ENCODE measurements at regions not wholly inside any gene's neighbourhood (a gene's known extent, or its start where the extent isn't known, plus 50 kb on each side); places are given as distances from the start of the nearest gene placed in this dataset.
"Not testable (repeated sequence)": the region's sequence is repeated elsewhere in the genome, so short reads cannot be mapped to it uniquely, and the experiment has no call there.

DNA sequence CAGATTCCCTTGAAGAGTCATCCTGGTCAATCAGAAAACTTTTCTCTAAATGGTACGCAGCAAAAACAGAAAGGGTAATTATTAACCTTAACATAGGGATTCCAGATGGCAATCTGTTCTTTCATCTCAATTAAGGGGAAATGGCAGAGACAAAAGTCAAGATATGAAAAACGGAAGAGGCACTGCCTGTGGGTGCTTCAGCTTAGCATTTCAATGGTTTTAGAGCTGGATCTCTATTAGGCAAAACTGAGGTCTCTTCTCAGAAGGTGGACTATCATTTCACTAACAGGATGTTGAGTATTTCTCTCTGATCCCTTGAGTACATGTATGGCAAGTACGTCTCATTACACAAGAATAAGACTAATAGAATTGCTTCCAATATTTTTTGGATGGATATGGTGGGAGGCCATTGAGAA is 296.9 kb downstream of the HIVEP2 start:
- H3K36me3 ChIP-seq (ENCODE audit: control insufficient read depth, insufficient read depth, low read length), result no peaks in the 10 kb centered on the region
- no peak overlapping the region for H3K4me3 ChIP-seq (replicated peaks; ENCODE audit: low read depth, low read length)
- no peak for DNase-seq (ENCODE audit: extremely low read depth, insufficient read length)
- no peak for TF ChIP-seq CTCF (IDR thresholded peaks at IDR 0.05; ENCODE audit: insufficient read depth, low read length, poor library complexity, severe bottlenecking)
- no peaks in the 10 kb centered on the region; the same call in 1 of the 2 replicates for H3K27me3 ChIP-seq (replicated peaks; ENCODE audit: control insufficient read depth, insufficient read depth, low read length)

GRCh38 chr6:142648526-142648925 is 296.4 kb downstream of the HIVEP2 start:
- H3K27me3 ChIP-seq (replicated peaks; ENCODE audit: control insufficient read depth, insufficient read depth, low read length), result no peaks in the 10 kb centered on the region; the same call in 1 of the 2 replicates
- no peaks in the 10 kb centered on the region for H3K36me3 ChIP-seq (ENCODE audit: control insufficient read depth, insufficient read depth, low read length)
- no peak for TF ChIP-seq CTCF (IDR thresholded peaks at IDR 0.05; ENCODE audit: insufficient read depth, low read length, poor library complexity, severe bottlenecking)
- DNase-seq (ENCODE audit: extremely low read depth, insufficient read length), result no peak
- no peak overlapping the region for H3K4me3 ChIP-seq (replicated peaks; ENCODE audit: low read depth, low read length)

DNA sequence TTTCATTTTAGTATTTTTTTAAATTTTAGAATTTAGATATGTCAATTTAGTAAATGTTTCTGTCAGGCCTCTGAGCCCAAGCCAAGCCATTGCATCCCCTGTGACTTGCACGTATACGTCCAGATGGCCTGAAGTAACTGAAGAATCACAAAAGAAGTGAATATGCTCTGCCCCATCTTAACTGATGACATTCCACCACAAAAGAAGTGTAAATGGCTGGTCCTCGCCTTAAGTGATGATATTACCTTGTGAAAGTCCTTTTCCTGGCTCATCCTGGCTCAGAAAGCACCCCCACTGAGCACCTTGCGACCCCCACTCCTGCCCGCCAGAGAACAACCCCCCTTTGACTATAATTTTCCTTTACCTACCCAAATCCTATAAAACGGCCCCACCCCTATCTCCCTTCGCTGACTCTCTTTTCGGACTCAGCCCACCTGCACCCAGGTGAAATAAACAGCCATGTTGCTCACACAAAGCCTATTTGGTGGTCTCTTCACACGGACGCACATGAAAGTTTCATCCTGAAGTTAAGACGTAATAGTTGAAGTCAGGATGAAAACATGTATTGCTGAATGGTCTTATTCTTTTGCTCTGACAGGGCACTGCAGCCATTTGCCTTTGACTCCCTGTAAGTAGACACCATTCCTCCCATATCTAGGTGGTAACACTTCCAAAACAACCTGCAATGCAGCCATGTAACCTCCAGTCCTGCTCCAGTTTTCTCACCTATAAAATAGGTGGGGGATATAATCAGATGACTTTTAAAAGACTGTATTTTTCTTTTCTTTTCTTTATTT is 295.3 kb downstream of the HIVEP2 start:
- H3K36me3 ChIP-seq (ENCODE audit: control insufficient read depth, insufficient read depth, low read length); DNase-seq (ENCODE audit: extremely low read depth, insufficient read length); H3K4me3 ChIP-seq (replicated peaks; ENCODE audit: low read depth, low read length); H3K27me3 ChIP-seq (replicated peaks; ENCODE audit: control insufficient read depth, insufficient read depth, low read length): not testable (repeated sequence)

- no peaks in the 10 kb centered on the region for H3K36me3 ChIP-seq (ENCODE audit: control insufficient read depth, insufficient read depth, low read length)
- H3K27me3 ChIP-seq (replicated peaks; ENCODE audit: control insufficient read depth, insufficient read depth, low read length), result no peaks in the 10 kb centered on the region; the same call in 1 of the 2 replicates
- TF ChIP-seq CTCF (IDR thresholded peaks at IDR 0.05; ENCODE audit: insufficient read depth, low read length, poor library complexity, severe bottlenecking), result no peak
- DNase-seq (ENCODE audit: extremely low read depth, insufficient read length), result no peak
- no peak overlapping the region for H3K4me3 ChIP-seq (replicated peaks; ENCODE audit: low read depth, low read length)
Observed at GRCh38 chr6:142651384-142651783, 293.6 kb downstream of the HIVEP2 start.

DNA sequence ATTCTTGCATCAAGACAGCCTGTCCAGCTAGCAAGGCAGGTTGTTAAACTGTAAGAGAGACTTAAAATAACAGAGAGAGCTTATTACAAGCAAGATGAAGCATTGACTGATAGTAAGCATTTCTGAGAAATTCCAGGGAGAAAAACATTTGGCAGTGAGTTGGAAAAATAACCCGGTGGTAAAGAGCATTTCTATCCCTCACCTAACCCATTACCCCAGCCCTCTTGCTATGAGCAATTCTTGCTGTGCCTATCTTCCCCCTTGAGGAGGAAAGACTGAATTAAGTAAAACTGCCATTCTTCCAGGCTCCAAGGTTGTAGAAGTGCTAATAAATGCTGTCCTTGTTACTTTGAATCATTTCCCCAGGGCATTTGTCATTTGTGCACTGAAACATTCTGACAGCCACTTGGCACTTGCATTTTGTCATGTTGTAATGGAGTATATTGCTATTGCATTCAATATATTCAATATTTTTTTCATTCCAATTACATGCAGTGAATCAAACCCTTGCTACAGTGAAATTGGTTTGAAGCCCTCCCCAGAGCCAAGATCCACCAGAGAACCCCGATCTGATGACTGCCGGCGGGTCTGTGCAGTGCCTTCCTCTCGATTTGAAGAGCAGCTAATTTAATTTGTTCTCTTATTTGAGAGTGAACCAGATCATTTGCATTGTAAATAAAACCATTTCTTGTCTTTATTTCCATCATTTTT is 291.1 kb downstream of the HIVEP2 start:
- H3K4me3 ChIP-seq (replicated peaks; ENCODE audit: low read depth, low read length), result no peak overlapping the region
- H3K27me3 ChIP-seq (replicated peaks; ENCODE audit: control insufficient read depth, insufficient read depth, low read length), result no peaks in the 10 kb centered on the region
- no peaks in the 10 kb centered on the region for H3K36me3 ChIP-seq (ENCODE audit: control insufficient read depth, insufficient read depth, low read length)
- DNase-seq (ENCODE audit: extremely low read depth, insufficient read length), result no peak
- TF ChIP-seq CTCF (IDR thresholded peaks at IDR 0.05; ENCODE audit: insufficient read depth, low read length, poor library complexity, severe bottlenecking), result no peak

DNA sequence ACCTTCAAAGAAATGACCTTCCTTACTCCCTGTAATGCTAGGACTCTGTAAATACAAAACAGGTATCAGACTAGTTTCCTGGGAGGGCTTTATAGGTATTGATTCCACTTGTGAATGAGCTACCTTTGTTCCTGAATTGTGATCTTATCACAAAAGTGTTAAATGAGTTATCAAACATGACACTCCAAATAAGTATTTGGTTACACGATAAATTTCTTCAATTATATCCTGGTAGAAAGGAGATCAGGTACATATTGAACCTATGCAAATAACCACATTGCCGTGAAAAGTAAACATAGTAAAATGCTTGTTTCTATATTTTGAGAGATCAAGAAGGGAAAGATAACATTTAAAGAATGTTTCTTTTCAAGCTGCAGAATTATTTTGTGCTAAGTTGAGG is 285.3 kb downstream of the HIVEP2 start:
- no peak for DNase-seq (ENCODE audit: extremely low read depth, insufficient read length)
- no peaks in the 10 kb centered on the region for H3K27me3 ChIP-seq (replicated peaks; ENCODE audit: control insufficient read depth, insufficient read depth, low read length)
- no peaks in the 10 kb centered on the region for H3K36me3 ChIP-seq (ENCODE audit: control insufficient read depth, insufficient read depth, low read length)
- TF ChIP-seq CTCF (IDR thresholded peaks at IDR 0.05; ENCODE audit: insufficient read depth, low read length, poor library complexity, severe bottlenecking), result no peak
- H3K4me3 ChIP-seq (replicated peaks; ENCODE audit: low read depth, low read length), result no peak overlapping the region
